Hepatocyte (in vitro differentiated cells): ENCODE measurements at regions not wholly inside any gene's neighbourhood (a gene's known extent, or its start where the extent isn't known, plus 50 kb on each side); places are given as distances from the start of the nearest gene placed in this dataset.

Experiments
- CTCF ChIP-seq: fragments of 200-600 bp; sonication (generic); IDR thresholded peaks from 2 replicates; pipeline ENCODE4 v1.5.1; 2016; ENCODE audit warnings: antibody characterized with exemption, mild to moderate bottlenecking; ENCODE audit not compliant: poor library complexity
- EZH2 ChIP-seq: fragments of 200-600 bp; sonication (generic); IDR thresholded peaks from 2 replicates; pipeline ENCODE4 v1.6.1; 2016; ENCODE audit warnings: antibody characterized with exemption, mild to moderate bottlenecking, borderline replicate concordance

- no peak for TF ChIP-seq CTCF
- TF ChIP-seq EZH2 = no peak
Measured at GRCh38 chr4:38332699-38333098, 331.3 kb upstream of the KLF3 start.
